B cell (primary cell): ENCODE measurements at regions not wholly inside any gene's neighbourhood (a gene's known extent, or its start where the extent isn't known, plus 50 kb on each side); places are given as distances from the start of the nearest gene placed in this dataset.

Experiments
- ATAC-seq: fragments of 200-7000 bp; cut with Tn5 transposase; one replicate; pipeline ENCODE4 v1.10.0; 2021; ENCODE audit warnings: low read depth, mild to moderate bottlenecking, moderate number of reproducible peaks, moderate library complexity
- CTCF ChIA-PET: fragments of 350-600 bp; sonication (Branson Sonifier 250); formaldehyde crosslinking; loops from one replicate; lab custom pipeline; 2021; ENCODE audit warnings: antibody characterized with exemption, inconsistent platforms; lab: Charles Lee
- POLR2A ChIA-PET: fragments of 350-600 bp; sonication (Branson Sonifier 250); formaldehyde crosslinking; loops from one replicate; lab custom pipeline; 2021; ENCODE audit warnings: antibody characterized with exemption; lab: Charles Lee
- DNase-seq: peaks from one replicate; pipeline ENCODE4 v3.0.0; 2013
- H2AFZ ChIP-seq: 2 replicates; pipeline ENCODE4 v1.6.1; 2012; ENCODE audit warnings: mild to moderate bottlenecking, low read depth, low read length; ENCODE audit not compliant: insufficient read depth, poor library complexity, severe bottlenecking
- H3K27ac ChIP-seq, 2 donors: 1 replicate in 1 of 2; 2 replicates in 1 of 2; pipeline ENCODE4 v1.5.1; 2012 to 2013; ENCODE audit warnings: low read length in 2 of 2, mild to moderate bottlenecking in 2 of 2, moderate library complexity in 1 of 2
- H3K27me3 ChIP-seq, 4 experiments: fragments of 200-600 bp in 1 of 4; sonication (generic) in 1 of 4; replicated peaks in 1 of 4; 1 replicate in 2 of 4; 2 replicates in 2 of 4; pipeline versions ENCODE4 v1.6.1 to v1.7.0; 2013 to 2016; ENCODE audit warnings: low read length in 3 of 4, mild to moderate bottlenecking in 2 of 4, mixed read lengths in 1 of 4, moderate library complexity in 1 of 4; ENCODE audit not compliant: insufficient read depth in 4 of 4, control insufficient read depth in 3 of 4; ENCODE audit errors: control extremely low read depth in 1 of 4
- H3K36me3 ChIP-seq, 2 experiments: replicated peaks in 1 of 2; 1 replicate in 1 of 2; 2 replicates in 1 of 2; pipeline versions ENCODE4 v1.6.1 to v1.7.1; 2013; ENCODE audit warnings: low read length in 1 of 2; ENCODE audit not compliant: insufficient read depth in 2 of 2, control insufficient read depth in 1 of 2; ENCODE audit errors: control extremely low read depth in 1 of 2, extremely low read depth in 1 of 2
- H3K4me1 ChIP-seq, 2 donors: fragments of 200-600 bp in 1 of 2; sonication (generic) in 1 of 2; 1 replicate in 1 of 2; 2 replicates in 1 of 2; pipeline versions ENCODE4 v1.5.1 to v1.6.1; 2013 to 2017; ENCODE audit warnings: low read length in 2 of 2; ENCODE audit not compliant: control insufficient read depth in 2 of 2, insufficient read depth in 2 of 2
- H3K4me2 ChIP-seq: replicated peaks from 2 replicates; pipeline ENCODE3; 2012; ENCODE audit warnings: mild to moderate bottlenecking, low read depth, low read length; ENCODE audit not compliant: poor library complexity, severe bottlenecking
- H3K4me3 ChIP-seq, 5 experiments: fragments of 200-600 bp in 1 of 5; sonication (generic) in 1 of 5; 1 replicate in 3 of 5; 2 replicates in 2 of 5; pipeline versions ENCODE4 v1.5.1 to v1.7.0; 2011 to 2016; ENCODE audit warnings: low read length in 4 of 5, mild to moderate bottlenecking in 4 of 5, low read depth in 2 of 5, control low read depth in 1 of 5, moderate library complexity in 1 of 5; ENCODE audit not compliant: insufficient read depth in 1 of 5; ENCODE audit errors: control extremely low read depth in 1 of 5, extremely low read depth in 1 of 5
- H3K79me2 ChIP-seq: fragments of 200-600 bp; sonication (generic); one replicate; pipeline ENCODE4 v1.6.0; 2016; ENCODE audit warnings: low read length; ENCODE audit not compliant: control insufficient read depth, insufficient read depth
- H3K9ac ChIP-seq: fragments of 200-600 bp; sonication (generic); 2 replicates; pipeline ENCODE4 v1.6.1; 2017; ENCODE audit warnings: mild to moderate bottlenecking, low read length, moderate library complexity
- H3K9me3 ChIP-seq, 3 donors: one replicate each; pipeline versions ENCODE4 v1.6.1 to v1.7.1; 2013; ENCODE audit warnings: low read length in 2 of 3; ENCODE audit not compliant: control insufficient read depth in 2 of 3, insufficient read depth in 1 of 3; ENCODE audit errors: control extremely low read depth in 1 of 3
- H4K20me1 ChIP-seq: 2 replicates; pipeline ENCODE4 v1.6.0; 2012; ENCODE audit warnings: mild to moderate bottlenecking, low read length; ENCODE audit not compliant: insufficient read depth, control insufficient read depth, poor library complexity, severe bottlenecking
- H3K27ac Mint-ChIP-seq: one replicate; pipeline ENCODE4 v1.8.0; 2021; ENCODE audit warnings: mixed read lengths
- H3K27me3 Mint-ChIP-seq: one replicate; pipeline ENCODE4 v1.8.0; 2021; ENCODE audit warnings: mixed read lengths
- H3K4me1 Mint-ChIP-seq: one replicate; pipeline ENCODE4 v1.8.0; 2021; ENCODE audit warnings: mixed read lengths
- H3K4me3 Mint-ChIP-seq: one replicate; pipeline ENCODE4 v1.8.0; 2021; ENCODE audit warnings: mixed read lengths
- H3K9me3 Mint-ChIP-seq: one replicate; pipeline ENCODE4 v1.8.0; 2022; ENCODE audit warnings: mixed read lengths; ENCODE audit not compliant: insufficient read depth
- EZH2 ChIP-seq: IDR thresholded peaks from 2 replicates; pipeline ENCODE4 v1.6.1; 2012; ENCODE audit warnings: borderline replicate concordance, low read depth, mild to moderate bottlenecking, moderate library complexity, low read length; ENCODE audit not compliant: insufficient read depth, poor library complexity, severe bottlenecking
- WGBS: methylation state at CpG from one replicate; pipeline ENCODE4 v1.1.5; 2013; ENCODE audit warnings: missing lambda C conversion rate; ENCODE audit not compliant: insufficient coverage; 5-methylcytosine and 5-hydroxymethylcytosine counted together
- intact Hi-C: fragments of 100-400 bp; cut with micrococcal nuclease; formaldehyde crosslinking; loops from one replicate; pipeline ENCODE4 v1.10.0; 2022
- TF ChIP-seq, protein P1 (sequence below): fragments of 200-600 bp; IDR thresholded peaks from one replicate; pipeline ENCODE4 v1.8.0; 2022; ENCODE audit warnings: antibody characterized with exemption, mild to moderate bottlenecking

DNA sequence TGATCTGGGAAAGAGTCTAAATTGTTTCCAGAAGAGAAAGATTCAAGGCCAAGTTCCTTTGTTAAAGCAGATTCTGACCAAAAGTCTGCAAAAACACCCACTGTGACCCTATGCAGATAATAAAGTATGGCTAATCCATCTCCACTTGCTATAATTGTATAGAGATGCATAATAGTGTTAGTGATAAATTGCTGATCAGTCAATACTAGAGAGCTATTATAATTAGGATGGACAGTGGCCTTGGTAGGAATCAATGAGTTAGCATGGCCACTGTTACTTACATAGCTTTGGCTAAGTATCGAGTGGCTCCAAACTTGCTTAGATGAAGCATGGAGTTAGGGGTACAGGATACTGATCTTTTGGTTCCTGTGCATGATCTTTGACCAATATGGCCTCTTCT, 683.4 kb upstream of the MEF2C start:
- H2AFZ ChIP-seq: no peak overlapping the region
- ATAC-seq (no peak), DNase-seq (no peak)
- H3K79me2 ChIP-seq: no peaks in the 10 kb centered on the region
- H3K27me3 ChIP-seq: no peaks in the 10 kb centered on the region
- H3K27me3 Mint-ChIP-seq: no peaks in the 10 kb centered on the region
- H3K4me3 ChIP-seq: no peak overlapping the region
- H3K9me3 Mint-ChIP-seq: no peaks in the 10 kb centered on the region
- POLR2A ChIA-PET: no interaction called here
- CTCF ChIA-PET: no interaction called here
- H3K36me3 ChIP-seq: no peaks in the 10 kb centered on the region
- no peaks in the 10 kb centered on the region for H4K20me1 ChIP-seq
- H3K4me2 ChIP-seq: no peak overlapping the region
- H3K27ac ChIP-seq: no peak overlapping the region
- no peak overlapping the region for H3K9ac ChIP-seq
- H3K27ac Mint-ChIP-seq: no peak overlapping the region
- no peaks in the 10 kb centered on the region for H3K9me3 ChIP-seq
- H3K4me1 ChIP-seq: no peaks in the 10 kb centered on the region
- no CpG with 5 or more reads among the region's 1 CpG for WGBS
- no peaks in the 10 kb centered on the region for H3K4me1 Mint-ChIP-seq
- TF ChIP-seq EZH2: no peak
- TF ChIP-seq, protein P1, sequence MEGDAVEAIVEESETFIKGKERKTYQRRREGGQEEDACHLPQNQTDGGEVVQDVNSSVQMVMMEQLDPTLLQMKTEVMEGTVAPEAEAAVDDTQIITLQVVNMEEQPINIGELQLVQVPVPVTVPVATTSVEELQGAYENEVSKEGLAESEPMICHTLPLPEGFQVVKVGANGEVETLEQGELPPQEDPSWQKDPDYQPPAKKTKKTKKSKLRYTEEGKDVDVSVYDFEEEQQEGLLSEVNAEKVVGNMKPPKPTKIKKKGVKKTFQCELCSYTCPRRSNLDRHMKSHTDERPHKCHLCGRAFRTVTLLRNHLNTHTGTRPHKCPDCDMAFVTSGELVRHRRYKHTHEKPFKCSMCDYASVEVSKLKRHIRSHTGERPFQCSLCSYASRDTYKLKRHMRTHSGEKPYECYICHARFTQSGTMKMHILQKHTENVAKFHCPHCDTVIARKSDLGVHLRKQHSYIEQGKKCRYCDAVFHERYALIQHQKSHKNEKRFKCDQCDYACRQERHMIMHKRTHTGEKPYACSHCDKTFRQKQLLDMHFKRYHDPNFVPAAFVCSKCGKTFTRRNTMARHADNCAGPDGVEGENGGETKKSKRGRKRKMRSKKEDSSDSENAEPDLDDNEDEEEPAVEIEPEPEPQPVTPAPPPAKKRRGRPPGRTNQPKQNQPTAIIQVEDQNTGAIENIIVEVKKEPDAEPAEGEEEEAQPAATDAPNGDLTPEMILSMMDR: no peak
- H3K4me3 Mint-ChIP-seq: no peak overlapping the region
- intact Hi-C loops: no loop called here

GRCh38 chr5:89560696-89561095, 677.7 kb upstream of the MEF2C start:
- intact Hi-C loops: no loop called here
- CTCF ChIA-PET: no interaction called here
- POLR2A ChIA-PET: no interaction called here

More at GRCh38 chr5:89560696-89561095, 677.7 kb upstream of the MEF2C start:
- Histone ChIP-seq H3K27ac (no peak overlapping the region), H2AFZ (no peak overlapping the region), H3K27me3 (no peaks in the 10 kb centered on the region), H4K20me1 (no peaks in the 10 kb centered on the region), H3K9ac (no peak overlapping the region), H3K4me2 (no peak overlapping the region), H3K36me3 (no peaks in the 10 kb centered on the region), H3K79me2 (no peaks in the 10 kb centered on the region), H3K4me1 (no peaks in the 10 kb centered on the region), H3K4me3 (no peak overlapping the region), H3K9me3 (no peaks in the 10 kb centered on the region)
- Mint-ChIP-seq H3K27ac (no peak overlapping the region), H3K4me1 (peaks cover 3% of the 10 kb centered on the region), H3K4me3 (no peak overlapping the region), H3K9me3 (no peaks in the 10 kb centered on the region), H3K27me3 (no peaks in the 10 kb centered on the region)
- no CpG with 5 or more reads among the region's 4 CpGs for WGBS
- ATAC-seq: no peak
- no peak for DNase-seq
- no peak for TF ChIP-seq EZH2
- TF ChIP-seq, protein P1: no peak
